ENCODE measurements at regions not wholly inside any gene's neighbourhood (a gene's known extent, or its start where the extent isn't known, plus 50 kb on each side); places are given as distances from the start of the nearest gene placed in this dataset.

DNA sequence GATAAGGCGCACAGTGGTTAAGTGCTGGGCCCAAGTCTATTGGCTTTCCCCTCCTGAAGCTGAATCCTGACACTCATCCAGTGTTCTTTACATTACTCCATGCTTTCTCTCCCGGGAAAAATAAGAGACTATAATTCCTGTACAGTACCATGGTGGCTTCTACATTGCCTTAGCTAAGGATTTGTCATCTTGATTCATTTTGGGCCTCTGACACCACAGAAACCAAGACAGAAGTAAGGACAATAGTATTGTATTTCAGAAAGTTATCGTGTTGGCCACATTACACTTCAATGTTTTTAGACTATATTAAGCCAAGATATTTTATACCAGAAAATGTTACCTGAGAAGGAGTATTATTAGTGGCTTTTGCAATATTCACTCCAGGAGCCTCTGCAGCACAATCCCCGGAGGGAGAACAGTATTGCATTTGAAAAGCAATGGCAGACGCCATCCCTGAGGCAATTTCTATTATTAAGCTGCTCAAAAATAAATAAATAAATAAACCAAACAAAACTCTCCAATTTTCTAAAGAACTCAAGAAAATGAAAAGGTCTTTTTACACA, 267.9 kb downstream of the ENC1 start:
- no peaks in the 10 kb centered on the region for H3K27me3 ChIP-seq
- no peaks in the 10 kb centered on the region for H3K36me3 ChIP-seq
- TF ChIP-seq, protein P1, sequence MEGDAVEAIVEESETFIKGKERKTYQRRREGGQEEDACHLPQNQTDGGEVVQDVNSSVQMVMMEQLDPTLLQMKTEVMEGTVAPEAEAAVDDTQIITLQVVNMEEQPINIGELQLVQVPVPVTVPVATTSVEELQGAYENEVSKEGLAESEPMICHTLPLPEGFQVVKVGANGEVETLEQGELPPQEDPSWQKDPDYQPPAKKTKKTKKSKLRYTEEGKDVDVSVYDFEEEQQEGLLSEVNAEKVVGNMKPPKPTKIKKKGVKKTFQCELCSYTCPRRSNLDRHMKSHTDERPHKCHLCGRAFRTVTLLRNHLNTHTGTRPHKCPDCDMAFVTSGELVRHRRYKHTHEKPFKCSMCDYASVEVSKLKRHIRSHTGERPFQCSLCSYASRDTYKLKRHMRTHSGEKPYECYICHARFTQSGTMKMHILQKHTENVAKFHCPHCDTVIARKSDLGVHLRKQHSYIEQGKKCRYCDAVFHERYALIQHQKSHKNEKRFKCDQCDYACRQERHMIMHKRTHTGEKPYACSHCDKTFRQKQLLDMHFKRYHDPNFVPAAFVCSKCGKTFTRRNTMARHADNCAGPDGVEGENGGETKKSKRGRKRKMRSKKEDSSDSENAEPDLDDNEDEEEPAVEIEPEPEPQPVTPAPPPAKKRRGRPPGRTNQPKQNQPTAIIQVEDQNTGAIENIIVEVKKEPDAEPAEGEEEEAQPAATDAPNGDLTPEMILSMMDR (IDR thresholded peaks at IDR 0.05): no peak
- TF ChIP-seq EP300 (IDR thresholded peaks at IDR 0.05) (no peak), POLR2A (IDR thresholded peaks at IDR 0.05) (no peak)
- no peak overlapping the region for H3K4me3 ChIP-seq
- no peaks in the 10 kb centered on the region for H3K4me1 ChIP-seq (ENCODE audit: insufficient read depth)
- DNase-seq: no peak
- H3K27ac ChIP-seq: no peak overlapping the region
- H3K9me3 ChIP-seq: no peaks in the 10 kb centered on the region
- WGBS, 3 donors: 87 to 93% (median 87%) methylated on average over 5 of the region's 5 CpGs
- intact Hi-C loops (cut with DNase I): no loop called here

DNA sequence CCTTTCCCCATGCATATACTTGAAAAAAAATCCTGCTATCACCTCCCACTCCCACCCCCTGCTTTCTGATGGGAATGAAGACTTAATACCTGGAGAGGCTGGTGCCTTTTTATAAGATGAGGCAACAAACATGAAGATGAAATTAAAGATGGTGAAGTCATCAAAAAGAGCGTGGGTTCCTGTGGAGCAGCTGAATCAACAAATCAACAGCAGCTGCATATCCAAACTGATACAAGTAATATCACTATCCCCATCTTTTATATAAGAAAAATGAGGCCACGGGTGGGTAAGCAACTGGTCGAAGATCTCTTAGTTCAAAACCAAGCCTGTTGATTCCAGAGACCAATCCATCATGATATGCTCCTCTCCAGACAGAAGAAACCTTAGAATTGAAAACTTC, 268.5 kb downstream of the ENC1 start:
- Histone ChIP-seq H3K9me3 (no peaks in the 10 kb centered on the region), H3K36me3 (no peaks in the 10 kb centered on the region), H3K4me3 (no peak overlapping the region), H3K27me3 (no peaks in the 10 kb centered on the region), H3K4me1 (ENCODE audit: insufficient read depth) (no peaks in the 10 kb centered on the region), H3K27ac (no peak overlapping the region)
- no peak for DNase-seq
- 80 to 97% (median 82%) methylated on average over 3 of the region's 3 CpGs for WGBS, 3 donors
- no peak for TF ChIP-seq EP300 (IDR thresholded peaks at IDR 0.05)
- TF ChIP-seq, protein P1 (IDR thresholded peaks at IDR 0.05): no peak
- intact Hi-C loops (cut with DNase I): no loop called here

DNA sequence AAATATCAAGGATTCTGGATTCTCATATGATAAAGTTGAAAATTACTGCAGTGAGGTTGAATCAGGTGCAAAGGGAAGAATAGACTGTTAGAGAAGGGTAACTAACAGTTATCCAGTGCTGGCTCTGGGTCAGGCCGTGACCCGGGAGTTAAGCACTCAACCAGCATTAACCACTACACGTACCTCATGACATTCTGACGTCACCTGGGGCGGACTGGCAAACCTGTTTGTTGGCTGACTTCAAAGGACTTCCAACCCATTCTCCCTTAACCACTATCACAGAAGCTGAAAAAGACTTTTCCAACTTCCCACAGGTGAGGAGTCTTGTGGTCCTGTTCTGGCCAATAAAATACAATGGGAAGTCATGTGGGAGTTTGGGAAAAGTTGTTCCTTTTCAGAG, 268.9 kb downstream of the ENC1 start:
- DNase-seq: no peak
- intact Hi-C loops (cut with DNase I): no loop called here
- Histone ChIP-seq H3K27ac (no peak overlapping the region), H3K9me3 (no peaks in the 10 kb centered on the region), H3K4me1 (ENCODE audit: insufficient read depth) (no peaks in the 10 kb centered on the region), H3K36me3 (no peaks in the 10 kb centered on the region), H3K27me3 (no peaks in the 10 kb centered on the region), H3K4me3 (no peak overlapping the region)
- TF ChIP-seq, protein P1 (IDR thresholded peaks at IDR 0.05): no peak
- TF ChIP-seq POLR2A (IDR thresholded peaks at IDR 0.05): no peak
- TF ChIP-seq EP300 (IDR thresholded peaks at IDR 0.05): no peak
- 96 to 97% (median 97%) methylated on average over 5 of the region's 5 CpGs for WGBS, 3 donors

DNA sequence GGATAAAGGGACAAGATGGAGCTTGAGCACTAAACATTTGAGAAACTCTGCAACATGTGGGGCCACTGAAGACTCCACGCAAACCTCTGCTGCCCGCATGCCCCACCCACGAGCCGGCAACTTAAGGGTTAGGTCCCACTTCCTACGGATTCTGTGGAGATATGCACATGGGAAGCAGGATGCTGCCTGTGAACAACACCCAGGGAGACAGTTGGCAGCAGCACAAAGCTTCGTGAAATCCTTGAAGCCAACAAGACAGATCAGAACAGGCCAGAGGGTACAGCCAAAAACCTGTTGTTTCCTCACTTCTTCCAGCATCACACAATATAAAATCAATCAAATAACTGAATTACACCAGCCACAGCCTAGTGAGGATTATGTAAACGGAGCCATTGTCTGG, 270.4 kb downstream of the ENC1 start:
- Histone ChIP-seq H3K9me3 (no peaks in the 10 kb centered on the region), H3K4me1 (ENCODE audit: insufficient read depth) (no peaks in the 10 kb centered on the region), H3K27ac (no peak overlapping the region), H3K36me3 (no peaks in the 10 kb centered on the region), H3K4me3 (no peak overlapping the region), H3K27me3 (no peaks in the 10 kb centered on the region)
- TF ChIP-seq EP300 (IDR thresholded peaks at IDR 0.05): no peak
- no peak for TF ChIP-seq POLR2A (IDR thresholded peaks at IDR 0.05)
- TF ChIP-seq, protein P1 (IDR thresholded peaks at IDR 0.05): no peak
- intact Hi-C loops (cut with DNase I): no loop called here
- 41 to 59% (median 57%) methylated on average over 7 of the region's 7 CpGs for WGBS, 3 donors
- no peak for DNase-seq

All from ovary (tissue), 7 donors.